HEK293 (cell line): ENCODE measurements at regions not wholly inside any gene's neighbourhood (a gene's known extent, or its start where the extent isn't known, plus 50 kb on each side); places are given as distances from the start of the nearest gene placed in this dataset.

Experiments
- CTCF ChIA-PET: fragments of 350-600 bp; formaldehyde crosslinking; extraction: SDS; loops from one replicate; lab custom pipeline; 2021; ENCODE audit warnings: antibody characterized with exemption; lab: Yijun Ruan, JAX
- POLR2A ChIA-PET: fragments of 300-600 bp; formaldehyde crosslinking; extraction: SDS; loops from one replicate; lab custom pipeline; 2020; ENCODE audit warnings: antibody characterized with exemption, inconsistent platforms; lab: Yijun Ruan, JAX
- H3K27ac ChIP-seq: fragments of 200-500 bp; sonication (Bioruptor generic); 2 replicates; pipeline ENCODE4 v1.5.1; 2014; ENCODE audit warnings: low read depth, low read length, control low read depth, inconsistent platforms; ENCODE audit errors: extremely low read depth
- H3K36me3 ChIP-seq, 2 experiments: fragments of 200-500 bp in 1 of 2; sonication (Bioruptor generic) in 1 of 2; 1 replicate in 1 of 2; 2 replicates in 1 of 2; pipeline ENCODE4 v1.5.1; 2014 to 2017; ENCODE audit warnings: inconsistent platforms in 2 of 2, low read length in 2 of 2; ENCODE audit not compliant: control insufficient read depth in 2 of 2, insufficient read depth in 1 of 2
- H3K4me1 ChIP-seq: fragments of 200-500 bp; sonication (Bioruptor generic); 2 replicates; pipeline ENCODE4 v1.5.1; 2014; ENCODE audit warnings: mild to moderate bottlenecking, low read length, inconsistent platforms; ENCODE audit not compliant: control insufficient read depth, insufficient read depth
- H3K4me3 ChIP-seq: 2 replicates; pipeline ENCODE4 v1.5.1; 2011; ENCODE audit warnings: low read depth, mild to moderate bottlenecking, control low read depth, low read length, moderate library complexity
- H3K9me3 ChIP-seq: fragments of 200-500 bp; sonication (Bioruptor generic); 2 replicates; pipeline ENCODE4 v1.5.1; 2014; ENCODE audit warnings: low read depth, low read length, inconsistent platforms; ENCODE audit not compliant: control insufficient read depth, insufficient read depth
- AEBP2 ChIP-seq: fragments of 450-650 bp; formaldehyde crosslinking; IDR thresholded peaks from 2 replicates; pipeline ENCODE4 v1.5.1; 2016; ENCODE audit warnings: missing biosample characterization, missing genetic modification characterization, borderline replicate concordance
- BCL11B ChIP-seq: fragments of 450-650 bp; formaldehyde crosslinking; IDR thresholded peaks from 2 replicates; pipeline ENCODE4 v1.5.1; 2016; ENCODE audit warnings: low read depth, missing biosample characterization, missing genetic modification characterization
- GFI1B ChIP-seq: fragments of 450-650 bp; formaldehyde crosslinking; IDR thresholded peaks from 2 replicates; pipeline ENCODE4 v1.5.1; 2016; ENCODE audit warnings: missing biosample characterization, missing genetic modification characterization
- GLI2 ChIP-seq: fragments of 450-650 bp; formaldehyde crosslinking; IDR thresholded peaks from 2 replicates; pipeline ENCODE4; 2017; ENCODE audit warnings: missing biosample characterization, missing genetic modification characterization, low read depth, borderline replicate concordance
- KLF7 ChIP-seq: fragments of 450-650 bp; formaldehyde crosslinking; IDR thresholded peaks from 2 replicates; pipeline ENCODE4 v1.5.1; 2016; ENCODE audit warnings: missing biosample characterization, missing genetic modification characterization, borderline replicate concordance
- YY2 ChIP-seq: fragments of 450-650 bp; formaldehyde crosslinking; IDR thresholded peaks from 2 replicates; pipeline ENCODE4 v1.5.1; 2016; ENCODE audit warnings: missing biosample characterization, missing genetic modification characterization
- ZBTB1 ChIP-seq: fragments of 450-650 bp; formaldehyde crosslinking; IDR thresholded peaks from 2 replicates; pipeline ENCODE4 v1.5.1; 2016; ENCODE audit warnings: missing biosample characterization, missing genetic modification characterization
- ZBTB17 ChIP-seq: fragments of 450-650 bp; formaldehyde crosslinking; IDR thresholded peaks from 2 replicates; pipeline ENCODE4 v1.5.1; 2016; ENCODE audit warnings: missing biosample characterization, missing genetic modification characterization
- ZBTB20 ChIP-seq: fragments of 450-650 bp; formaldehyde crosslinking; IDR thresholded peaks from 2 replicates; pipeline ENCODE4 v1.5.1; 2016; ENCODE audit warnings: missing biosample characterization, missing genetic modification characterization
- ZBTB21 ChIP-seq: fragments of 450-650 bp; formaldehyde crosslinking; IDR thresholded peaks from 2 replicates; pipeline ENCODE4 v1.5.1; 2017; ENCODE audit warnings: missing biosample characterization, missing genetic modification characterization
- ZNF169 ChIP-seq: fragments of 450-650 bp; formaldehyde crosslinking; IDR thresholded peaks from 2 replicates; pipeline ENCODE4 v1.5.1; 2016; ENCODE audit warnings: missing biosample characterization, missing genetic modification characterization
- ZNF2 ChIP-seq: fragments of 450-650 bp; formaldehyde crosslinking; IDR thresholded peaks from 2 replicates; pipeline ENCODE4 v1.5.1; 2016; ENCODE audit warnings: missing biosample characterization, missing genetic modification characterization
- ZNF449 ChIP-seq: fragments of 450-650 bp; formaldehyde crosslinking; IDR thresholded peaks from 2 replicates; pipeline ENCODE4 v1.5.1; 2017; ENCODE audit warnings: missing biosample characterization, mild to moderate bottlenecking, missing genetic modification characterization, moderate library complexity
- ZNF514 ChIP-seq: fragments of 450-650 bp; formaldehyde crosslinking; IDR thresholded peaks from 2 replicates; pipeline ENCODE4 v1.5.1; 2016; ENCODE audit warnings: missing biosample characterization, missing genetic modification characterization
- ZNF664 ChIP-seq: fragments of 450-650 bp; formaldehyde crosslinking; IDR thresholded peaks from 2 replicates; pipeline ENCODE4 v1.5.1; 2016; ENCODE audit warnings: missing biosample characterization, missing genetic modification characterization
- ZNF747 ChIP-seq: fragments of 450-650 bp; formaldehyde crosslinking; IDR thresholded peaks from 2 replicates; pipeline ENCODE4 v1.5.1; 2016; ENCODE audit warnings: missing biosample characterization, missing genetic modification characterization
- ZNF830 ChIP-seq: fragments of 450-650 bp; IDR thresholded peaks from 2 replicates; pipeline ENCODE4 v1.5.0; 2018; ENCODE audit warnings: missing biosample characterization, missing genetic modification characterization, low read depth, mild to moderate bottlenecking, moderate library complexity
- ZNF843 ChIP-seq: fragments of 450-650 bp; formaldehyde crosslinking; IDR thresholded peaks from 2 replicates; pipeline ENCODE4 v1.5.1; 2016; ENCODE audit warnings: missing biosample characterization, missing genetic modification characterization
- ZSCAN5A ChIP-seq: fragments of 450-650 bp; formaldehyde crosslinking; IDR thresholded peaks from 2 replicates; pipeline ENCODE4 v1.5.1; 2016; ENCODE audit warnings: missing biosample characterization, missing genetic modification characterization
- TF ChIP-seq, protein P1 (sequence below): fragments of 450-650 bp; formaldehyde crosslinking; IDR thresholded peaks from 2 replicates; pipeline ENCODE4 v1.5.1; 2016; ENCODE audit warnings: missing biosample characterization, missing genetic modification characterization
- TF ChIP-seq, protein P2 (sequence below): fragments of 450-650 bp; formaldehyde crosslinking; IDR thresholded peaks from 2 replicates; pipeline ENCODE4 v1.5.1; 2016; ENCODE audit warnings: missing biosample characterization, missing genetic modification characterization

- ChIA-PET POLR2A (no interaction called here), CTCF (no interaction called here)
These were observed 246.0 kb downstream of the WNT5A start for GRCh38 chr3:55241098-55241497.

GRCh38 chr3:55235416-55235815, 251.7 kb downstream of the WNT5A start:
- no peak overlapping the region for H3K27ac ChIP-seq
- no peak overlapping the region for H3K4me3 ChIP-seq
- no peaks in the 10 kb centered on the region for H3K9me3 ChIP-seq
- no peaks in the 10 kb centered on the region for H3K4me1 ChIP-seq
- H3K36me3 ChIP-seq: no peaks in the 10 kb centered on the region
- CTCF ChIA-PET: no interaction called here
- TF ChIP-seq KLF7 (tag by site-specific recombination) (no peak), AEBP2 (tag by site-specific recombination) (no peak), ZNF747 (tag by site-specific recombination) (no peak), ZSCAN5A (tag by site-specific recombination) (no peak), ZNF2 (tag by site-specific recombination) (no peak), ZNF830 (tag by site-specific recombination) (no peak), ZBTB1 (tag by site-specific recombination) (no peak), ZNF514 (tag by site-specific recombination) (no peak), BCL11B (no peak), GLI2 (tag by site-specific recombination) (no peak), ZBTB17 (tag by site-specific recombination) (no peak), GFI1B (no peak), ZNF664 (tag by site-specific recombination) (no peak), ZNF843 (tag by site-specific recombination) (no peak)
- TF ChIP-seq, protein P1, sequence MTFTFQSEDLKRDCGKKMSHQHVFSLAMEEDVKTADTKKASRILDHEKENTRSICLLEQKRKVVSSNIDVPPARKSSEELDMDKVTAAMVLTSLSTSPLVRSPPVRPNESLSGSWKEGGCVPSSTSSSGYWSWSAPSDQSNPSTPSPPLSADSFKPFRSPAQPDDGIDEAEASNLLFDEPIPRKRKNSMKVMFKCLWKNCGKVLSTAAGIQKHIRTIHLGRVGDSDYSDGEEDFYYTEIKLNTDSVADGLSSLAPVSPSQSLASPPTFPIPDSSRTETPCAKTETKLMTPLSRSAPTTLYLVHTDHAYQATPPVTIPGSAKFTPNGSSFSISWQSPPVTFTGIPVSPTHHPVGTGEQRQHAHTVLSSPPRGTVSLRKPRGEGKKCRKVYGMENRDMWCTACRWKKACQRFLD (tag by site-specific recombination): no peak
- TF ChIP-seq, all 188 proteins: peak for 0
- POLR2A ChIA-PET: no interaction called here

More at GRCh38 chr3:55241098-55241497, 246.0 kb downstream of the WNT5A start:
- H3K4me3 ChIP-seq: no peak overlapping the region
- TF ChIP-seq ZNF449 (tag by site-specific recombination) (no peak), ZNF169 (tag by site-specific recombination) (no peak), ZBTB21 (no peak), ZBTB20 (tag by site-specific recombination) (no peak), YY2 (no peak)
- TF ChIP-seq, protein P2, sequence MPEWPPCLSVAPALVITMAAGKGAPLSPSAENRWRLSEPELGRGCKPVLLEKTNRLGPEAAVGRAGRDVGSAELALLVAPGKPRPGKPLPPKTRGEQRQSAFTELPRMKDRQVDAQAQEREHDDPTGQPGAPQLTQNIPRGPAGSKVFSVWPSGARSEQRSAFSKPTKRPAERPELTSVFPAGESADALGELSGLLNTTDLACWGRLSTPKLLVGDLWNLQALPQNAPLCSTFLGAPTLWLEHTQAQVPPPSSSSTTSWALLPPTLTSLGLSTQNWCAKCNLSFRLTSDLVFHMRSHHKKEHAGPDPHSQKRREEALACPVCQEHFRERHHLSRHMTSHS: no peak
- TF ChIP-seq, all 188 proteins: peak for 0
- Histone ChIP-seq H3K27ac (no peak overlapping the region), H3K36me3 (no peaks in the 10 kb centered on the region), H3K9me3 (no peaks in the 10 kb centered on the region), H3K4me1 (0 out of 2 replicates have a peak, but pooled peaks cover 2% of the 10 kb centered on the region)
